GM12801 (cell line): ENCODE measurements at regions not wholly inside any gene's neighbourhood (a gene's known extent, or its start where the extent isn't known, plus 50 kb on each side); places are given as distances from the start of the nearest gene placed in this dataset.

Experiments used
- CTCF ChIP-seq: IDR thresholded peaks from one replicate; pipeline ENCODE4 v1.5.1; 2011; ENCODE audit warnings: control low read depth; ENCODE audit not compliant: insufficient read length; ENCODE audit errors: extremely low read depth

DNA sequence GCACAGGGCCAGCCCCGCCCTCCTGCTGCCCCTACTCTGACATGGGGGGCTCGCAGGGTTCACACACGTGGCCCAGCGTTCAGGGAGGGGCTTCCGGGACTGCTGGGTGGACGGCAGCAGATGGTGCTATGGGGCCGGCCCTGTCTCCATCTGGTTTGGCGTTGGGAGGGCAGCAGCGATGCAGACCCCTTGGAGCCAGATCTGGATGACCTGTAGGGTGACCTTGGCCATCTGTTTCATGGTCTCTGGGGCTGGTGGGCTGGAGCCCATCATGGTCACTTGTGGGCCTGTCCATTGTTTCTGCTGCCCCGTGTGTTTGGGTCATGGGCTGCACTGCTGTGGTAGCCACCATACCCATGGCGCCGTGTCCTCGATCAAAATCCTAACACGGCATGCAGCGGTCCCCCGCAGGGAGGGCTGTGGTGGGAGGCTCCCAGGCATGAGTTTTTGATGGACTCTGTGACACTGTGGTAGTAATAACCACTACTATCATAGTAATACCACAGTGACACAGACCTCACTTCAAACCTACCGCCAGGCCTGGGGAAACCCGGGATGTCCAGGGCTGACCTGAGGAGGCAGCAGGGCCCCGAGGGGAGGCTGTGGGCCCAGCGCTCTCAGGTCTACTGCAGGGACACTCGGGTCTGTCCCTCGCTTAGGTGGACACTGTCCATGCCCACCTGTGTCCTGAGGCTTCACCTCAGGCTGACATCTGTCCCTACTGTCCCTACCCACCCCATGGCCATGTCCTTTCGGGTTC lies 359.4 kb downstream of the TMEM121 start:
- no peak for TF ChIP-seq CTCF

- no peak for TF ChIP-seq CTCF
Observed at GRCh38 chr14:105887692-105888091, 361.3 kb downstream of the TMEM121 start.

GRCh38 chr14:105888151-105888550 lies 361.8 kb downstream of the TMEM121 start:
- TF ChIP-seq CTCF: no peak

GRCh38 chr14:105888784-105889665 lies 362.6 kb downstream of the TMEM121 start:
- TF ChIP-seq CTCF: no peak

- TF ChIP-seq CTCF: no peak
Observed at GRCh38 chr14:105889666-105890473, 363.5 kb downstream of the TMEM121 start.

- TF ChIP-seq CTCF: no peak
Observed at GRCh38 chr14:105890474-105891220, 364.3 kb downstream of the TMEM121 start.
